ENCODE measurements at regions not wholly inside any gene's neighbourhood (a gene's known extent, or its start where the extent isn't known, plus 50 kb on each side); places are given as distances from the start of the nearest gene placed in this dataset.

GRCh38 chr6:15735567-15736265, 72.9 kb upstream of the DTNBP1 start:
- Mint-ChIP-seq H3K9me3 (peaks cover 6% of the 10 kb centered on the region), H3K4me3 (peak overlapping the region; percentile 22), H3K27ac (peak overlapping the region; percentile 47), H3K4me1 (ENCODE audit: unreplicated experiment) (peaks cover 58% of the 10 kb centered on the region), H3K36me3 (no peaks in the 10 kb centered on the region), H3K27me3 (no peaks in the 10 kb centered on the region)
- TF ChIP-seq CTCF (conservative IDR thresholded peaks at IDR 0.05), result no peak
- DNase-seq (ENCODE audit: extremely low spot score, unreplicated experiment), result no peak

- H3K27ac Mint-ChIP-seq, result no peak overlapping the region
- H3K36me3 Mint-ChIP-seq, result no peaks in the 10 kb centered on the region
- H3K4me1 Mint-ChIP-seq (ENCODE audit: unreplicated experiment), result peaks cover 62% of the 10 kb centered on the region
- peaks cover 6% of the 10 kb centered on the region for H3K9me3 Mint-ChIP-seq
- no peak for TF ChIP-seq CTCF (conservative IDR thresholded peaks at IDR 0.05)
- no peak for DNase-seq (ENCODE audit: extremely low spot score, unreplicated experiment)
- no peaks in the 10 kb centered on the region for H3K27me3 Mint-ChIP-seq
- H3K4me3 Mint-ChIP-seq, result no peak overlapping the region
Measured at GRCh38 chr6:15734118-15734897, 71.5 kb upstream of the DTNBP1 start.

- Mint-ChIP-seq H3K9me3 (no peaks in the 10 kb centered on the region), H3K4me3 (no peak overlapping the region), H3K36me3 (no peaks in the 10 kb centered on the region), H3K27ac (no peak overlapping the region), H3K4me1 (ENCODE audit: unreplicated experiment) (peaks cover 63% of the 10 kb centered on the region), H3K27me3 (peaks cover 3% of the 10 kb centered on the region)
- no peak for DNase-seq (ENCODE audit: extremely low spot score, unreplicated experiment)
- TF ChIP-seq CTCF (conservative IDR thresholded peaks at IDR 0.05), result no peak
Measured at GRCh38 chr6:15730922-15731321, 68.1 kb upstream of the DTNBP1 start.

GRCh38 chr6:15730442-15730841, 67.6 kb upstream of the DTNBP1 start:
- Mint-ChIP-seq H3K36me3 (no peaks in the 10 kb centered on the region), H3K27me3 (peaks cover 3% of the 10 kb centered on the region), H3K4me3 (no peak overlapping the region), H3K4me1 (ENCODE audit: unreplicated experiment) (peaks cover 58% of the 10 kb centered on the region), H3K27ac (no peak overlapping the region), H3K9me3 (no peaks in the 10 kb centered on the region)
- no peak for DNase-seq (ENCODE audit: extremely low spot score, unreplicated experiment)
- no peak for TF ChIP-seq CTCF (conservative IDR thresholded peaks at IDR 0.05)

- Mint-ChIP-seq H3K27ac (no peak overlapping the region), H3K27me3 (peaks cover 1% of the 10 kb centered on the region), H3K4me1 (ENCODE audit: unreplicated experiment) (peaks cover 6% of the 10 kb centered on the region), H3K9me3 (peaks cover 5% of the 10 kb centered on the region), H3K4me3 (no peak overlapping the region), H3K36me3 (no peaks in the 10 kb centered on the region)
- no peak for TF ChIP-seq CTCF (conservative IDR thresholded peaks at IDR 0.05)
- DNase-seq (ENCODE audit: extremely low spot score, unreplicated experiment), result no peak
Measured at GRCh38 chr6:15722731-15723130, 59.9 kb upstream of the DTNBP1 start.
